ENCODE measurements at regions not wholly inside any gene's neighbourhood (a gene's known extent, or its start where the extent isn't known, plus 50 kb on each side); places are given as distances from the start of the nearest gene placed in this dataset.

DNA sequence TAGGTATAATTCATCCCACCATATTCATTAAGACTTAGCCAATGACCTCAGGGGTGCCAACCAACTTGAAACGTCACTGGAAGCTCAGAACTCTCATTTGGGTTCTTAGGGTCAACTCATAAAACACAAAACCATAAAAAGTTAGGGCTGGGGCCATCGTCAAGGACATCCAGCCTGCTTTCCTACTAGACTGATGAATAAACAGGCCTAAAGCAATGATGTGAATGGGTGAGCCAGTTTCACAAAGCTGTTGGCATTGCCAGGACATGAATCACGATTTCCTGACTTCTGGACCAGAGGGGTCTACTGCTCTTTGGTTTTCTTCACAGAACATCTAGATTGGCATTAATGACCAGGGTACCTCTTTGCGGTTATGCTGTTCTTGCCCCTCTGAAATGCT is 64.7 kb downstream of the EOMES start (continued):
- TF ChIP-seq, protein P1, sequence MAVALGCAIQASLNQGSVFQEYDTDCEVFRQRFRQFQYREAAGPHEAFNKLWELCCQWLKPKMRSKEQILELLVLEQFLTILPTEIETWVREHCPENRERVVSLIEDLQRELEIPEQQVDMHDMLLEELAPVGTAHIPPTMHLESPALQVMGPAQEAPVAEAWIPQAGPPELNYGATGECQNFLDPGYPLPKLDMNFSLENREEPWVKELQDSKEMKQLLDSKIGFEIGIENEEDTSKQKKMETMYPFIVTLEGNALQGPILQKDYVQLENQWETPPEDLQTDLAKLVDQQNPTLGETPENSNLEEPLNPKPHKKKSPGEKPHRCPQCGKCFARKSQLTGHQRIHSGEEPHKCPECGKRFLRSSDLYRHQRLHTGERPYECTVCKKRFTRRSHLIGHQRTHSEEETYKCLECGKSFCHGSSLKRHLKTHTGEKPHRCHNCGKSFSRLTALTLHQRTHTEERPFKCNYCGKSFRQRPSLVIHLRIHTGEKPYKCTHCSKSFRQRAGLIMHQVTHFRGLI (tag by site-specific recombination; IDR thresholded peaks at IDR 0.05), result no peak
- TF ChIP-seq, protein P2, sequence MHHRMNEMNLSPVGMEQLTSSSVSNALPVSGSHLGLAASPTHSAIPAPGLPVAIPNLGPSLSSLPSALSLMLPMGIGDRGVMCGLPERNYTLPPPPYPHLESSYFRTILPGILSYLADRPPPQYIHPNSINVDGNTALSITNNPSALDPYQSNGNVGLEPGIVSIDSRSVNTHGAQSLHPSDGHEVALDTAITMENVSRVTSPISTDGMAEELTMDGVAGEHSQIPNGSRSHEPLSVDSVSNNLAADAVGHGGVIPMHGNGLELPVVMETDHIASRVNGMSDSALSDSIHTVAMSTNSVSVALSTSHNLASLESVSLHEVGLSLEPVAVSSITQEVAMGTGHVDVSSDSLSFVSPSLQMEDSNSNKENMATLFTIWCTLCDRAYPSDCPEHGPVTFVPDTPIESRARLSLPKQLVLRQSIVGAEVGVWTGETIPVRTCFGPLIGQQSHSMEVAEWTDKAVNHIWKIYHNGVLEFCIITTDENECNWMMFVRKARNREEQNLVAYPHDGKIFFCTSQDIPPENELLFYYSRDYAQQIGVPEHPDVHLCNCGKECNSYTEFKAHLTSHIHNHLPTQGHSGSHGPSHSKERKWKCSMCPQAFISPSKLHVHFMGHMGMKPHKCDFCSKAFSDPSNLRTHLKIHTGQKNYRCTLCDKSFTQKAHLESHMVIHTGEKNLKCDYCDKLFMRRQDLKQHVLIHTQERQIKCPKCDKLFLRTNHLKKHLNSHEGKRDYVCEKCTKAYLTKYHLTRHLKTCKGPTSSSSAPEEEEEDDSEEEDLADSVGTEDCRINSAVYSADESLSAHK (tag by site-specific recombination; IDR thresholded peaks at IDR 0.05), result no peak

DNA sequence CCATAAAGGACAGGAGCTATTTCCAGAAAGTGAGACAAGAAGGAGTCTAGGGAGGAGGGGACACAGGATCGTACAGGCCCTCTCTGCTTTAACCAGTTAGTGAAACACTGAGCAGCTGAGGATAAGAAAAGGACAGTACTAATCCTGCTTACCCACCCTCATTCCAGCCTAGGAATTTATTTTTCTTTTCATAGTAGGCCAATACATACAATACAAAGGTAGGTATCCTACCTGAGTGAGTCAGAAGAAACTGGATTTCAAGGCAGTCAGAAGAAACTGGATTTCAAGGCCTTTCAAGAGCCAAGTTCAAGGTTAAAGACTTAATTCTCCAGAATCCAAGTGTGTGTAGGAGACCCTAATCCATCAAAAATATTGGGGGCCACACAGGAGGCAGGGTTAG is 65.3 kb downstream of the EOMES start:
- ChIA-PET POLR2A (no interaction called here), CTCF (interaction anchor here (1.6 kb wide), 1 partner anchor 25 kb away, joined by 5 read pairs; no protein-coding TSS in a partner anchor)
- Histone ChIP-seq H3K4me3 (ENCODE audit: low read depth, low read length) (no peak overlapping the region), H3K36me3 (ENCODE audit: control insufficient read depth in 2 of 2, insufficient read depth in 1 of 2, low read length in 2 of 2) (no peaks in the 10 kb centered on the region), H3K9me3 (ENCODE audit: control insufficient read depth, insufficient read depth, low read depth, low read length) (no peaks in the 10 kb centered on the region), H3K27ac (ENCODE audit: extremely low read depth, low read depth, low read length) (no peak overlapping the region), H3K4me1 (ENCODE audit: control insufficient read depth, insufficient read depth, low read length) (no peaks in the 10 kb centered on the region)
- no peak for TF ChIP-seq ZNF394 (tag by site-specific recombination; IDR thresholded peaks at IDR 0.05; ENCODE audit: borderline replicate concordance)
- TF ChIP-seq ZNF221 (tag by site-specific recombination; IDR thresholded peaks at IDR 0.05; ENCODE audit: borderline replicate concordance), result no peak
- no peak for TF ChIP-seq IKZF3 (tag by site-specific recombination; IDR thresholded peaks at IDR 0.05)
- TF ChIP-seq, protein P3, sequence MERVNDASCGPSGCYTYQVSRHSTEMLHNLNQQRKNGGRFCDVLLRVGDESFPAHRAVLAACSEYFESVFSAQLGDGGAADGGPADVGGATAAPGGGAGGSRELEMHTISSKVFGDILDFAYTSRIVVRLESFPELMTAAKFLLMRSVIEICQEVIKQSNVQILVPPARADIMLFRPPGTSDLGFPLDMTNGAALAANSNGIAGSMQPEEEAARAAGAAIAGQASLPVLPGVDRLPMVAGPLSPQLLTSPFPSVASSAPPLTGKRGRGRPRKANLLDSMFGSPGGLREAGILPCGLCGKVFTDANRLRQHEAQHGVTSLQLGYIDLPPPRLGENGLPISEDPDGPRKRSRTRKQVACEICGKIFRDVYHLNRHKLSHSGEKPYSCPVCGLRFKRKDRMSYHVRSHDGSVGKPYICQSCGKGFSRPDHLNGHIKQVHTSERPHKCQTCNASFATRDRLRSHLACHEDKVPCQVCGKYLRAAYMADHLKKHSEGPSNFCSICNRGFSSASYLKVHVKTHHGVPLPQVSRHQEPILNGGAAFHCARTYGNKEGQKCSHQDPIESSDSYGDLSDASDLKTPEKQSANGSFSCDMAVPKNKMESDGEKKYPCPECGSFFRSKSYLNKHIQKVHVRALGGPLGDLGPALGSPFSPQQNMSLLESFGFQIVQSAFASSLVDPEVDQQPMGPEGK (tag by site-specific recombination; IDR thresholded peaks at IDR 0.05), result no peak
- no peak for TF ChIP-seq SALL2 (tag by site-specific recombination; IDR thresholded peaks at IDR 0.05; ENCODE audit: borderline replicate concordance)
- no peak for TF ChIP-seq ZNF843 (tag by site-specific recombination; IDR thresholded peaks at IDR 0.05)
- no peak for TF ChIP-seq ZNF48 (tag by site-specific recombination; IDR thresholded peaks at IDR 0.05)
- TF ChIP-seq, protein P4, sequence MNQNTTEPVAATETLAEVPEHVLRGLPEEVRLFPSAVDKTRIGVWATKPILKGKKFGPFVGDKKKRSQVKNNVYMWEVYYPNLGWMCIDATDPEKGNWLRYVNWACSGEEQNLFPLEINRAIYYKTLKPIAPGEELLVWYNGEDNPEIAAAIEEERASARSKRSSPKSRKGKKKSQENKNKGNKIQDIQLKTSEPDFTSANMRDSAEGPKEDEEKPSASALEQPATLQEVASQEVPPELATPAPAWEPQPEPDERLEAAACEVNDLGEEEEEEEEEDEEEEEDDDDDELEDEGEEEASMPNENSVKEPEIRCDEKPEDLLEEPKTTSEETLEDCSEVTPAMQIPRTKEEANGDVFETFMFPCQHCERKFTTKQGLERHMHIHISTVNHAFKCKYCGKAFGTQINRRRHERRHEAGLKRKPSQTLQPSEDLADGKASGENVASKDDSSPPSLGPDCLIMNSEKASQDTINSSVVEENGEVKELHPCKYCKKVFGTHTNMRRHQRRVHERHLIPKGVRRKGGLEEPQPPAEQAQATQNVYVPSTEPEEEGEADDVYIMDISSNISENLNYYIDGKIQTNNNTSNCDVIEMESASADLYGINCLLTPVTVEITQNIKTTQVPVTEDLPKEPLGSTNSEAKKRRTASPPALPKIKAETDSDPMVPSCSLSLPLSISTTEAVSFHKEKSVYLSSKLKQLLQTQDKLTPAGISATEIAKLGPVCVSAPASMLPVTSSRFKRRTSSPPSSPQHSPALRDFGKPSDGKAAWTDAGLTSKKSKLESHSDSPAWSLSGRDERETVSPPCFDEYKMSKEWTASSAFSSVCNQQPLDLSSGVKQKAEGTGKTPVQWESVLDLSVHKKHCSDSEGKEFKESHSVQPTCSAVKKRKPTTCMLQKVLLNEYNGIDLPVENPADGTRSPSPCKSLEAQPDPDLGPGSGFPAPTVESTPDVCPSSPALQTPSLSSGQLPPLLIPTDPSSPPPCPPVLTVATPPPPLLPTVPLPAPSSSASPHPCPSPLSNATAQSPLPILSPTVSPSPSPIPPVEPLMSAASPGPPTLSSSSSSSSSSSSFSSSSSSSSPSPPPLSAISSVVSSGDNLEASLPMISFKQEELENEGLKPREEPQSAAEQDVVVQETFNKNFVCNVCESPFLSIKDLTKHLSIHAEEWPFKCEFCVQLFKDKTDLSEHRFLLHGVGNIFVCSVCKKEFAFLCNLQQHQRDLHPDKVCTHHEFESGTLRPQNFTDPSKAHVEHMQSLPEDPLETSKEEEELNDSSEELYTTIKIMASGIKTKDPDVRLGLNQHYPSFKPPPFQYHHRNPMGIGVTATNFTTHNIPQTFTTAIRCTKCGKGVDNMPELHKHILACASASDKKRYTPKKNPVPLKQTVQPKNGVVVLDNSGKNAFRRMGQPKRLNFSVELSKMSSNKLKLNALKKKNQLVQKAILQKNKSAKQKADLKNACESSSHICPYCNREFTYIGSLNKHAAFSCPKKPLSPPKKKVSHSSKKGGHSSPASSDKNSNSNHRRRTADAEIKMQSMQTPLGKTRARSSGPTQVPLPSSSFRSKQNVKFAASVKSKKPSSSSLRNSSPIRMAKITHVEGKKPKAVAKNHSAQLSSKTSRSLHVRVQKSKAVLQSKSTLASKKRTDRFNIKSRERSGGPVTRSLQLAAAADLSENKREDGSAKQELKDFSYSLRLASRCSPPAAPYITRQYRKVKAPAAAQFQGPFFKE (tag by site-specific recombination; IDR thresholded peaks at IDR 0.05; ENCODE audit: borderline replicate concordance), result no peak
- no peak for TF ChIP-seq KLF8 (tag by site-specific recombination; IDR thresholded peaks at IDR 0.05)
- TF ChIP-seq, protein P5, sequence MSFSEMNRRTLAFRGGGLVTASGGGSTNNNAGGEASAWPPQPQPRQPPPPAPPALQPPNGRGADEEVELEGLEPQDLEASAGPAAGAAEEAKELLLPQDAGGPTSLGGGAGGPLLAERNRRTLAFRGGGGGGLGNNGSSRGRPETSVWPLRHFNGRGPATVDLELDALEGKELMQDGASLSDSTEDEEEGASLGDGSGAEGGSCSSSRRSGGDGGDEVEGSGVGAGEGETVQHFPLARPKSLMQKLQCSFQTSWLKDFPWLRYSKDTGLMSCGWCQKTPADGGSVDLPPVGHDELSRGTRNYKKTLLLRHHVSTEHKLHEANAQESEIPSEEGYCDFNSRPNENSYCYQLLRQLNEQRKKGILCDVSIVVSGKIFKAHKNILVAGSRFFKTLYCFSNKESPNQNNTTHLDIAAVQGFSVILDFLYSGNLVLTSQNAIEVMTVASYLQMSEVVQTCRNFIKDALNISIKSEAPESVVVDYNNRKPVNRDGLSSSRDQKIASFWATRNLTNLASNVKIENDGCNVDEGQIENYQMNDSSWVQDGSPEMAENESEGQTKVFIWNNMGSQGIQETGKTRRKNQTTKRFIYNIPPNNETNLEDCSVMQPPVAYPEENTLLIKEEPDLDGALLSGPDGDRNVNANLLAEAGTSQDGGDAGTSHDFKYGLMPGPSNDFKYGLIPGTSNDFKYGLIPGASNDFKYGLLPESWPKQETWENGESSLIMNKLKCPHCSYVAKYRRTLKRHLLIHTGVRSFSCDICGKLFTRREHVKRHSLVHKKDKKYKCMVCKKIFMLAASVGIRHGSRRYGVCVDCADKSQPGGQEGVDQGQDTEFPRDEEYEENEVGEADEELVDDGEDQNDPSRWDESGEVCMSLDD (tag by site-specific recombination; IDR thresholded peaks at IDR 0.05), result no peak
- no peak for TF ChIP-seq ZNF239 (tag by site-specific recombination; IDR thresholded peaks at IDR 0.05)
- TF ChIP-seq, protein P6, sequence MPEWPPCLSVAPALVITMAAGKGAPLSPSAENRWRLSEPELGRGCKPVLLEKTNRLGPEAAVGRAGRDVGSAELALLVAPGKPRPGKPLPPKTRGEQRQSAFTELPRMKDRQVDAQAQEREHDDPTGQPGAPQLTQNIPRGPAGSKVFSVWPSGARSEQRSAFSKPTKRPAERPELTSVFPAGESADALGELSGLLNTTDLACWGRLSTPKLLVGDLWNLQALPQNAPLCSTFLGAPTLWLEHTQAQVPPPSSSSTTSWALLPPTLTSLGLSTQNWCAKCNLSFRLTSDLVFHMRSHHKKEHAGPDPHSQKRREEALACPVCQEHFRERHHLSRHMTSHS (tag by site-specific recombination; IDR thresholded peaks at IDR 0.05), result no peak

Data from HEK293 (cell line).